ENCODE measurements at regions not wholly inside any gene's neighbourhood (a gene's known extent, or its start where the extent isn't known, plus 50 kb on each side); places are given as distances from the start of the nearest gene placed in this dataset.

- DNase-seq (ENCODE audit: low read depth in 2 of 2), result no peak
Measured at GRCh38 chr9:80843028-80843427, 846.3 kb downstream of the TLE1 start.

- no peak for DNase-seq (ENCODE audit: low read depth in 2 of 2)
Measured at GRCh38 chr9:80842389-80842788, 847.0 kb downstream of the TLE1 start.

GRCh38 chr9:80841888-80842287, 847.5 kb downstream of the TLE1 start:
- DNase-seq (ENCODE audit: low read depth in 2 of 2), result no peak

- no peak for DNase-seq (ENCODE audit: low read depth in 2 of 2)
Measured at GRCh38 chr9:80839821-80840675, 849.3 kb downstream of the TLE1 start.

GRCh38 chr9:80836013-80836412, 853.3 kb downstream of the TLE1 start:
- no peak for DNase-seq (ENCODE audit: low read depth in 2 of 2)

GRCh38 chr9:80831751-80832150, 857.6 kb downstream of the TLE1 start:
- no peak for DNase-seq (ENCODE audit: low read depth in 2 of 2)

- DNase-seq (ENCODE audit: low read depth in 2 of 2), result no peak
Measured at GRCh38 chr9:80811656-80812055, 877.7 kb downstream of the TLE1 start.

GRCh38 chr9:80811003-80811402, 878.3 kb downstream of the TLE1 start:
- DNase-seq (ENCODE audit: low read depth in 2 of 2), result no peak

GRCh38 chr9:80806671-80807070, 882.7 kb downstream of the TLE1 start:
- DNase-seq (ENCODE audit: low read depth in 2 of 2), result no peak

- DNase-seq (ENCODE audit: low read depth in 2 of 2), result no peak
Measured at GRCh38 chr9:80804873-80805272, 884.5 kb downstream of the TLE1 start.

- peak; percentile 90 to 91 for DNase-seq (ENCODE audit: low read depth in 2 of 2)
Measured at GRCh38 chr9:80797831-80798688, 891.3 kb downstream of the TLE1 start.

- no peak for DNase-seq (ENCODE audit: low read depth in 2 of 2)
Measured at GRCh38 chr9:80797101-80797829, 892.1 kb downstream of the TLE1 start.

GRCh38 chr9:80796632-80797031, 892.7 kb downstream of the TLE1 start:
- no peak for DNase-seq (ENCODE audit: low read depth in 2 of 2)

- DNase-seq (ENCODE audit: low read depth in 2 of 2), result no peak
Measured at GRCh38 chr9:80794197-80794596, 895.1 kb downstream of the TLE1 start.

GRCh38 chr9:80793706-80794105, 895.6 kb downstream of the TLE1 start:
- no peak for DNase-seq (ENCODE audit: low read depth in 2 of 2)

- no peak for DNase-seq (ENCODE audit: low read depth in 2 of 2)
Measured at GRCh38 chr9:80792726-80793125, 896.6 kb downstream of the TLE1 start.

GRCh38 chr9:80791836-80792235, 897.5 kb downstream of the TLE1 start:
- DNase-seq (ENCODE audit: low read depth in 2 of 2), result no peak

- no peak for DNase-seq (ENCODE audit: low read depth in 2 of 2)
Measured at GRCh38 chr9:80790764-80791163, 898.6 kb downstream of the TLE1 start.

- DNase-seq (ENCODE audit: low read depth in 2 of 2), result no peak
Measured at GRCh38 chr9:80789831-80790230, 899.5 kb downstream of the TLE1 start.

GRCh38 chr9:80787636-80788035, 901.7 kb downstream of the TLE1 start:
- DNase-seq (ENCODE audit: low read depth in 2 of 2), result no peak

GRCh38 chr9:80784647-80785046, 904.7 kb downstream of the TLE1 start:
- no peak for DNase-seq (ENCODE audit: low read depth in 2 of 2)

GRCh38 chr9:80775971-80776370, 913.4 kb downstream of the TLE1 start:
- no peak for DNase-seq (ENCODE audit: low read depth in 2 of 2)
